ENCODE measurements at regions not wholly inside any gene's neighbourhood (a gene's known extent, or its start where the extent isn't known, plus 50 kb on each side); places are given as distances from the start of the nearest gene placed in this dataset.

- no peak for TF ChIP-seq CTCF (IDR thresholded peaks at IDR 0.05; ENCODE audit: low read depth, low read length)
- H3K4me3 ChIP-seq (ENCODE audit: low read depth, low read length), result no peak overlapping the region
- H3K9me3 ChIP-seq, result no peaks in the 10 kb centered on the region
- no peak for DNase-seq
- no peaks in the 10 kb centered on the region for H3K4me1 ChIP-seq
- no peaks in the 10 kb centered on the region for H3K27me3 ChIP-seq
- no peaks in the 10 kb centered on the region for H3K36me3 ChIP-seq
Observed at GRCh38 chr5:167451076-167451475, 840.4 kb upstream of the WWC1 start.

DNA sequence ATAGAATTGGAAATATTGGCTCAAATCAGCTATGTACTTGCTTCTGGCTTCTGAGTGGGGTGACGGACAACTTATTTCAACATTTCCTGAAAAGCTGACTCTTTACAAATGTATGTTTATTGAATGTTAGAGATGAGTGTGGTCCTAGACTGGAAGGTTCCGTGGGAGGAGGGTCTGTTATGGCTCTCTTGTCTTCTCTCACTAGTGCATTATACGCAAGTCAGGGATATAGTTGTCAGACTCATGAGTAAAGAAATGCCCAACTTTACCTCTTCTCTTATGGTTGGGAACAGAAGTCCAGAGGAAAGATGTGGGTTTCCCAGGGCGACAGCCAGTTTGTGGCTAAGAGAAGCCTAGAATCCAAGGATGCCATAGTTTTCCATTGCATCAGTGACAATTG, 839.3 kb upstream of the WWC1 start:
- H3K27me3 ChIP-seq, result no peaks in the 10 kb centered on the region
- H3K4me3 ChIP-seq (ENCODE audit: low read depth, low read length), result no peak overlapping the region
- no peaks in the 10 kb centered on the region for H3K9me3 ChIP-seq
- no peaks in the 10 kb centered on the region for H3K4me1 ChIP-seq
- DNase-seq, result no peak
- no peaks in the 10 kb centered on the region for H3K36me3 ChIP-seq
- no peak for TF ChIP-seq CTCF (IDR thresholded peaks at IDR 0.05; ENCODE audit: low read depth, low read length)

GRCh38 chr5:167453246-167454030, 838.0 kb upstream of the WWC1 start:
- H3K4me1 ChIP-seq, result no peaks in the 10 kb centered on the region
- H3K4me3 ChIP-seq (ENCODE audit: low read depth, low read length), result no peak overlapping the region
- H3K9me3 ChIP-seq, result no peaks in the 10 kb centered on the region
- H3K36me3 ChIP-seq, result no peaks in the 10 kb centered on the region
- H3K27me3 ChIP-seq, result no peaks in the 10 kb centered on the region
- no peak for TF ChIP-seq CTCF (IDR thresholded peaks at IDR 0.05; ENCODE audit: low read depth, low read length)
- DNase-seq, result no peak

DNA sequence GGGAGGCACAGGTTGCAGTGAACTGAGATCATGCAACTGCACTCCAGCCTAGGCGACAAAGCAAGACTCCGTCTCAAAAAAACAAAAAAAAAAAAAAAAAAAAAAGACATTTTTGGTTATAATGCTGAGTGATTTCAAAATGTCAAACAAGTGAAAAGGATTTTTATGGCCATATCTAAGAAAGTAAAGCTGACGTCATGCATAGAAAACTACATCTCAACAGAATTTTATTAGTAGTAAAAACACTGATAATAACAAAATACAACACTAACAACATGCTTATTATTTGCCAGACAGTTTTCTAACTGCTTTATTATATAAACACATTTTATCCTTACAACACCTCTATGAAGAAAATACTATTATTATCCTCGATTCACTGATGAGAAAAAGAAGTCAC, 833.0 kb upstream of the WWC1 start:
- Histone ChIP-seq H3K4me3 (ENCODE audit: low read depth, low read length) (no peak overlapping the region), H3K4me1 (no peaks in the 10 kb centered on the region), H3K27me3 (no peaks in the 10 kb centered on the region; the same call in 1 of the 2 replicates), H3K9me3 (no peaks in the 10 kb centered on the region), H3K36me3 (no peaks in the 10 kb centered on the region)
- TF ChIP-seq CTCF (IDR thresholded peaks at IDR 0.05; ENCODE audit: low read depth, low read length), result no peak
- no peak for DNase-seq

GRCh38 chr5:167460449-167461020, 830.9 kb upstream of the WWC1 start:
- Histone ChIP-seq H3K27me3 (no peaks in the 10 kb centered on the region; the same call in 1 of the 2 replicates), H3K9me3 (no peaks in the 10 kb centered on the region), H3K4me1 (no peaks in the 10 kb centered on the region), H3K4me3 (ENCODE audit: low read depth, low read length) (no peak overlapping the region), H3K36me3 (no peaks in the 10 kb centered on the region)
- no peak for TF ChIP-seq CTCF (IDR thresholded peaks at IDR 0.05; ENCODE audit: low read depth, low read length)
- no peak for DNase-seq

DNA sequence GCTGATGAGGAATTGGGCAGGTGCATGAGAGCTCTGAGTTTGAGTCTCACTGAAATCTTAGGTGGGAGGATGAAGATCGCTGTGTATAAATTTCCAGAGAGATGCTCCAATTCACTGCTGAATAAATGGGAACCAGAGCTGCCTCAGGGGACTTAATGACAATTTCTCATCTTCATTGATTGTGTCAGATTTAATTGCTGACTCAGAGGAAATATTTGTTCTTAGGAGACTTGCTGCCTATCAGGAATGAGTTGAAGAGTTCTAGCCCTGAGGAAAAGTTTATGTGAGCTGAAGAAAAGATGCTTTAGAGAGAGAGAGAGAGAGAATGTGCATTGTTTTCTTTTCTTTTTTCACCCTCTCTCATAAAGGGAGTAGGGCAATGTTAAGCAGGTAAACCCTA, 827.5 kb upstream of the WWC1 start:
- Histone ChIP-seq H3K4me1 (no peaks in the 10 kb centered on the region), H3K4me3 (ENCODE audit: low read depth, low read length) (no peak overlapping the region), H3K27me3 (no peaks in the 10 kb centered on the region; the same call in 1 of the 2 replicates), H3K9me3 (no peaks in the 10 kb centered on the region; the same call in 1 of the 2 replicates), H3K36me3 (no peaks in the 10 kb centered on the region)
- DNase-seq, result no peak
- no peak for TF ChIP-seq CTCF (IDR thresholded peaks at IDR 0.05; ENCODE audit: low read depth, low read length)

Data from BE2C (cell line).